Psoas muscle (tissue), 7 donors: ENCODE measurements at regions not wholly inside any gene's neighbourhood (a gene's known extent, or its start where the extent isn't known, plus 50 kb on each side); places are given as distances from the start of the nearest gene placed in this dataset.

Experiments used
- ATAC-seq, 4 donors: fragments of 200-7000 bp; cut with Tn5 transposase; one replicate each; pipeline ENCODE4 v1.9.1; 2020; ENCODE audit warnings: moderate library complexity in 3 of 4, mild to moderate bottlenecking in 2 of 4
- DNase-seq, 2 donors: peaks; one replicate each; pipeline ENCODE4 v3.0.0-alpha.2; 2020
- H3K27ac ChIP-seq: fragments of 200-600 bp; one replicate; pipeline ENCODE4 v1.8.0; 2022
- H3K27me3 ChIP-seq, 3 donors: fragments of 200-600 bp in 1 of 3; one replicate each; pipeline versions ENCODE4 v1.6.1 to v1.8.0; 2013 to 2022; ENCODE audit warnings: low read length in 2 of 3, mild to moderate bottlenecking in 2 of 3, moderate library complexity in 1 of 3; ENCODE audit not compliant: insufficient read depth in 3 of 3
- H3K36me3 ChIP-seq, 2 donors: fragments of 200-600 bp in 1 of 2; one replicate each; pipeline versions ENCODE4 v1.6.1 to v1.8.0; 2013 to 2022; ENCODE audit warnings: low read depth in 1 of 2, mild to moderate bottlenecking in 1 of 2, moderate library complexity in 1 of 2; ENCODE audit not compliant: insufficient read depth in 1 of 2
- H3K4me1 ChIP-seq: fragments of 200-600 bp; one replicate; pipeline ENCODE4 v1.8.0; 2022
- H3K4me3 ChIP-seq: fragments of 200-600 bp; one replicate; pipeline ENCODE4 v1.8.0; 2022; ENCODE audit warnings: mild to moderate bottlenecking
- H3K9me3 ChIP-seq: fragments of 200-600 bp; one replicate; pipeline ENCODE4 v1.8.0; 2022
- WGBS, 3 donors: extraction: QIAGEN DNeasy Blood & Tissue Kit; methylation state at CpG; one replicate each; pipeline versions ENCODE4 v1.1.6 to v1.1.7; 2013; 5-methylcytosine and 5-hydroxymethylcytosine counted together
- intact Hi-C, 2 donors: fragments of 100-400 bp; cut with DNase I; formaldehyde crosslinking; loops; one replicate each; pipeline versions ENCODE4 v1.11.0 to v1.14.2; 2022
- TF ChIP-seq, protein P1 (sequence below): fragments of 200-600 bp; IDR thresholded peaks from one replicate; pipeline ENCODE4 v1.8.0; 2022; ENCODE audit warnings: antibody characterized with exemption
- donor health status: healthy with polysubstance abuse.
- donor health status: DM: no; HTN: no; CAD: no; lungs with moderate emphysema.
- donor health status: Bipolar disorder and iron deficiency.
- donor health status: healthy.
- donor health status: DM: yes; HTN: yes; CAD: no.
- donor health status: DM: no; HTN: no; CAD: no.
- donor health status: DM: yes; HTN: yes; CAD: no.

DNA sequence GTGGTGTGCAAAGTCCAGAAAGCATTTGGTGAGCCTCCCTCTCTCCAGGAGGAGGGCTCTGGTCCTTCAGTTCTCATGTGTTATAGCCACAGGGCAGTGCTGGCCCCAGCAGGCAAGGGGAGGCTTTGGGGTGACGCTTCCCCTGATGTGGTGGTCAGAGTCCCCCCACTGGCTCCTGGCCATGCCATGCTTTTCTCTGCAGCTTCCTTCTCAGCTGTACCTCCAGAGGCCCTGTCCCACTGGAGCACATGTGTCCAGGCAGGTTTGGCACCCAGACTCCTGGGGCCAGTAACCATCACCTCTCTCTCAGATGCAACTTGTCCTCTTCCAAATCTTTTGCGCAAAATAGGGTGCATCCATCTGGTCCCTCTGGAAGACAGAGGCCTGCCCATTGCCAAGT, 233.0 kb upstream of the ZNF32 start:
- Histone ChIP-seq H3K27me3 (no peaks in the 10 kb centered on the region), H3K36me3 (no peaks in the 10 kb centered on the region), H3K4me3 (no peak overlapping the region), H3K9me3 (no peaks in the 10 kb centered on the region), H3K27ac (no peak overlapping the region), H3K4me1 (no peaks in the 10 kb centered on the region)
- no peak for ATAC-seq
- TF ChIP-seq, protein P1, sequence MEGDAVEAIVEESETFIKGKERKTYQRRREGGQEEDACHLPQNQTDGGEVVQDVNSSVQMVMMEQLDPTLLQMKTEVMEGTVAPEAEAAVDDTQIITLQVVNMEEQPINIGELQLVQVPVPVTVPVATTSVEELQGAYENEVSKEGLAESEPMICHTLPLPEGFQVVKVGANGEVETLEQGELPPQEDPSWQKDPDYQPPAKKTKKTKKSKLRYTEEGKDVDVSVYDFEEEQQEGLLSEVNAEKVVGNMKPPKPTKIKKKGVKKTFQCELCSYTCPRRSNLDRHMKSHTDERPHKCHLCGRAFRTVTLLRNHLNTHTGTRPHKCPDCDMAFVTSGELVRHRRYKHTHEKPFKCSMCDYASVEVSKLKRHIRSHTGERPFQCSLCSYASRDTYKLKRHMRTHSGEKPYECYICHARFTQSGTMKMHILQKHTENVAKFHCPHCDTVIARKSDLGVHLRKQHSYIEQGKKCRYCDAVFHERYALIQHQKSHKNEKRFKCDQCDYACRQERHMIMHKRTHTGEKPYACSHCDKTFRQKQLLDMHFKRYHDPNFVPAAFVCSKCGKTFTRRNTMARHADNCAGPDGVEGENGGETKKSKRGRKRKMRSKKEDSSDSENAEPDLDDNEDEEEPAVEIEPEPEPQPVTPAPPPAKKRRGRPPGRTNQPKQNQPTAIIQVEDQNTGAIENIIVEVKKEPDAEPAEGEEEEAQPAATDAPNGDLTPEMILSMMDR, result no peak
- intact Hi-C loops, result no loop called here
- WGBS, 3 donors, result 82 to 92% (median 88%) methylated on average over 2 of the region's 2 CpGs
- DNase-seq, result no peak

DNA sequence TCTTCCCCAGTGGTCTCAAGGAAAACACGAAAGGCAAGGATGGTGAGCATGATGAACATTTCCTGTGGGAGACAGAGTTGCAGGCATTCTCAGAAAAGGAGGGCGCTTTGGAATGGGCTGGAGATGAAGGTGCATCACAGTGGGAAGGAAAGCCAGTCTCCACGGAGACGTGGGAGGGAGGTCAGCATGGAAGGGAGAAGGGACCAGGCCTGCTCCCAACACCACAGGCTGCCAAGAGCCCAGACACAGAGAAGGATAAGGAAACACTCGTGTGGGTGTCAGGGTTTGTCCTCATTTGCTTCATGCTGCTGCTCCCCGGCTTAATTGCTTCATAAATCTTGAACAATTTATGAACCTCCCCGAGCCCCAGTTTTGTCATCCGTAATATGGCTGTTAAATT, 231.5 kb upstream of the ZNF32 start:
- Histone ChIP-seq H3K36me3 (no peaks in the 10 kb centered on the region), H3K4me3 (no peak overlapping the region), H3K27ac (no peak overlapping the region), H3K4me1 (no peaks in the 10 kb centered on the region), H3K27me3 (no peaks in the 10 kb centered on the region), H3K9me3 (no peaks in the 10 kb centered on the region)
- ATAC-seq, result no peak
- no peak for DNase-seq
- intact Hi-C loops, result no loop called here
- WGBS, 3 donors, result 52 to 76% (median 58%) methylated on average over 8 of the region's 8 CpGs
- TF ChIP-seq, protein P1, result no peak

DNA sequence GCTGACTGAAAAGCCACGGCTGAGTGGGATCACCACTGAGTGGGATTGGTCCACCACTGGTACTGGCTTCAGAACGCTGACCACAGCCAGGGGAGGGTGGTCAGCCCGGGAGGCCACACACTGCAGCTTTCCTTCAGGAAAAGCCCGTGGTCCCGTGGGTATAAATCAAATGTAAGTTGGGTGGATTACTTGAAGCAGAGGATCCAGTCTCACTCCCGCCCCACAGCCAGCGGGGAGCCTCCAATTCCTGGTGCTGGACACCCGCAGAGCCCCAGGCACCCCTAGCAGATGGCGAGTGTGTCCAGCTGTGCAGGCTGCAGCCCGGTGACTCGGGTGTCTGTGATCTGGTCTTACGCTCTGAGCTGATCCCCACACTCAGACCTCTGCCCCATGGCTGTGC, 231.1 kb upstream of the ZNF32 start:
- Histone ChIP-seq H3K4me3 (no peak overlapping the region), H3K9me3 (no peaks in the 10 kb centered on the region), H3K27me3 (no peaks in the 10 kb centered on the region), H3K36me3 (no peaks in the 10 kb centered on the region), H3K27ac (peak overlapping the region; percentile 50), H3K4me1 (no peaks in the 10 kb centered on the region)
- intact Hi-C loops, result no loop called here
- TF ChIP-seq, protein P1, result no peak
- WGBS, 3 donors, result 69 to 82% (median 74%) methylated on average over 12 of the region's 12 CpGs
- DNase-seq (no peak), ATAC-seq (no peak)

DNA sequence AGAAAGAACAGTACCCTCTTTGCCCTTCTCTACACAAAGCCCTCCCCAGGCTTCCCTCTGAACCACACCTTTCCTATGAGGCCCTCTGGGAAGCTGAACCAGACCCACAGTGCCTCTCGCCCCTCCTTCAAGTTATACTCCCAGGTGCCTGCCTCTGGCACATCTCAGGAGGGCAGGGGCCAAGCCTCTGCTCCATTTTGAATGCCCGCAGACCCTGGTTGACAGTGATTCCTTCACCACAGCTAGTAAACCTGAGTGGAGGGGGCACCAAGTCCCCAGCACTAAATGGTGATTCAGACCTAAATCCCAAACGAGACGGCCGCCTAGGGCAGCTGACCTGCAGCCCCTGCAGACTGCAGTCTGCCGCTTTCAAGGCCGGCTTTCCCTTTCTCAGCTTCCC, 230.5 kb upstream of the ZNF32 start:
- DNase-seq (no peak), ATAC-seq (no peak)
- H3K9me3 ChIP-seq, result no peaks in the 10 kb centered on the region
- peak overlapping the region; percentile 50 for H3K27ac ChIP-seq
- 80 to 89% (median 85%) methylated on average over 7 of the region's 7 CpGs for WGBS, 3 donors
- no peaks in the 10 kb centered on the region for H3K36me3 ChIP-seq
- H3K4me1 ChIP-seq, result no peaks in the 10 kb centered on the region
- intact Hi-C loops, result no loop called here
- TF ChIP-seq, protein P1, result no peak
- peaks cover 0 to 2% (median 0%) of the 10 kb centered on the region in 3 donors for H3K27me3 ChIP-seq
- no peak overlapping the region for H3K4me3 ChIP-seq

DNA sequence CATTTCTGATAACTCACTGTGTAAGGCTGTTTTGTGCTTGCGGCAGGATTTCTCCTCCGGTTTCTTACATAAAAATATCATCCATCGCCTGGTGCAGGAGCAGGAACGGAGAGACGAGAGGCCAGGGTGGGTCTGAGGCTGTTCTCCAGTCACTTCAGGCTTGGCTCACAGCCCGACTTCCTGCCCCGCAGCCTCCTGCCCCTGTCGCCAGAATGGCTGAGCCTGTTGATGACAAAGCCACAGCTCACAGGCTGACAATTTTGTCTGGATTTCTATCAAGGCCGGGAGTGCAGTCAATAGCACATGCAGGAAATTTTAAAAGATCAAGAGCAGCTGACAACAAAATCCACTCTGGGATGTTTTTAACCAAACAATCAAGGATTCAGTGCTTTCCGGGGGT, 229.7 kb upstream of the ZNF32 start:
- DNase-seq, result peak in 1 of 2 donors; percentile 69
- no peaks in the 10 kb centered on the region for H3K36me3 ChIP-seq
- TF ChIP-seq, protein P1, result no peak

More for the DNA sequence above, 229.7 kb upstream of the ZNF32 start:
- intact Hi-C loops, result no loop called here
- H3K4me3 ChIP-seq, result no peak overlapping the region
- WGBS, 3 donors, result 55 to 57% (median 55%) methylated on average over 10 of the region's 10 CpGs
- ATAC-seq, result peak in 1 of 4 donors; percentile 35
- H3K4me1 ChIP-seq, result no peaks in the 10 kb centered on the region
- no peaks in the 10 kb centered on the region for H3K9me3 ChIP-seq
- peak overlapping the region; percentile 50 for H3K27ac ChIP-seq
- H3K27me3 ChIP-seq, result peaks cover 0 to 2% (median 0%) of the 10 kb centered on the region in 3 donors
